Activated CD8-positive, alpha-beta T cell treated with anti-CD3 and anti-CD28 coated beads, Interleukin-2, amount 10 ng/mL, durations not matched to agents 7 days and 5 days (primary cell): ENCODE measurements at regions not wholly inside any gene's neighbourhood (a gene's known extent, or its start where the extent isn't known, plus 50 kb on each side); places are given as distances from the start of the nearest gene placed in this dataset.

Experiments used
- ATAC-seq: fragments of 150-1000 bp; cut with Tn5 transposase; one replicate; pipeline ENCODE4 v1.10.0; 2021; ENCODE audit warnings: moderate library complexity
- CTCF ChIA-PET: fragments of 350-600 bp; sonication (Branson Sonifier 250); formaldehyde crosslinking; loops from one replicate; lab custom pipeline; 2021; ENCODE audit warnings: antibody characterized with exemption; lab: Charles Lee
- POLR2A ChIA-PET: fragments of 350-600 bp; sonication (Branson Sonifier 250); formaldehyde crosslinking; loops from one replicate; lab custom pipeline; 2021; ENCODE audit warnings: antibody characterized with exemption; lab: Charles Lee
- DNase-seq: peaks from one replicate; pipeline ENCODE4 v3.0.0-alpha.2; 2020
- H3K27ac Mint-ChIP-seq: one replicate; pipeline ENCODE4 v1.8.0; 2021; ENCODE audit warnings: mild to moderate bottlenecking, mixed read lengths
- H3K27me3 Mint-ChIP-seq: one replicate; pipeline ENCODE4 v1.8.0; 2021; ENCODE audit warnings: low read depth, mixed read lengths
- H3K36me3 Mint-ChIP-seq: one replicate; pipeline ENCODE4 v1.8.0; 2021; ENCODE audit warnings: low read depth, mixed read lengths
- H3K4me1 Mint-ChIP-seq: one replicate; pipeline ENCODE4 v1.8.0; 2021; ENCODE audit warnings: low read depth, mixed read lengths
- H3K4me3 Mint-ChIP-seq: one replicate; pipeline ENCODE4 v1.8.0; 2021; ENCODE audit warnings: mild to moderate bottlenecking, mixed read lengths
- H3K9me3 Mint-ChIP-seq: one replicate; pipeline ENCODE4 v1.8.0; 2022; ENCODE audit warnings: mixed read lengths; ENCODE audit not compliant: insufficient read depth

- no peaks in the 10 kb centered on the region for H3K36me3 Mint-ChIP-seq
- no peak overlapping the region for H3K4me3 Mint-ChIP-seq
- ChIA-PET CTCF (no interaction called here), POLR2A (no interaction called here)
- H3K9me3 Mint-ChIP-seq: no peaks in the 10 kb centered on the region
- ATAC-seq (no peak), DNase-seq (no peak)
- H3K4me1 Mint-ChIP-seq: no peaks in the 10 kb centered on the region
- H3K27ac Mint-ChIP-seq: no peak overlapping the region
- peaks cover 8% of the 10 kb centered on the region for H3K27me3 Mint-ChIP-seq
Observed at GRCh38 chr12:25717552-25717951, 164.5 kb upstream of the LMNTD1 start.

GRCh38 chr12:25718081-25718731 lies 165.1 kb upstream of the LMNTD1 start:
- Mint-ChIP-seq H3K4me1 (no peaks in the 10 kb centered on the region), H3K9me3 (no peaks in the 10 kb centered on the region), H3K36me3 (no peaks in the 10 kb centered on the region), H3K27ac (no peak overlapping the region), H3K27me3 (peaks cover 8% of the 10 kb centered on the region), H3K4me3 (no peak overlapping the region)
- ATAC-seq (no peak), DNase-seq (no peak)
- CTCF ChIA-PET: no interaction called here
- POLR2A ChIA-PET: no interaction called here

- no peak overlapping the region for H3K27ac Mint-ChIP-seq
- H3K27me3 Mint-ChIP-seq: peaks cover 8% of the 10 kb centered on the region
- no peak overlapping the region for H3K4me3 Mint-ChIP-seq
- POLR2A ChIA-PET: no interaction called here
- ATAC-seq (no peak), DNase-seq (no peak)
- no peaks in the 10 kb centered on the region for H3K4me1 Mint-ChIP-seq
- no peaks in the 10 kb centered on the region for H3K9me3 Mint-ChIP-seq
- H3K36me3 Mint-ChIP-seq: no peaks in the 10 kb centered on the region
- CTCF ChIA-PET: no interaction called here
Observed at GRCh38 chr12:25719505-25719904, 166.4 kb upstream of the LMNTD1 start.

GRCh38 chr12:25723336-25723735 lies 170.3 kb upstream of the LMNTD1 start:
- ChIA-PET POLR2A (no interaction called here), CTCF (no interaction called here)
- Mint-ChIP-seq H3K27ac (no peak overlapping the region), H3K9me3 (no peaks in the 10 kb centered on the region), H3K4me1 (no peaks in the 10 kb centered on the region), H3K4me3 (no peak overlapping the region), H3K36me3 (no peaks in the 10 kb centered on the region), H3K27me3 (no peaks in the 10 kb centered on the region)
- ATAC-seq (no peak), DNase-seq (no peak)

GRCh38 chr12:25723921-25724491 lies 170.9 kb upstream of the LMNTD1 start:
- H3K36me3 Mint-ChIP-seq: no peaks in the 10 kb centered on the region
- H3K9me3 Mint-ChIP-seq: no peaks in the 10 kb centered on the region
- H3K27me3 Mint-ChIP-seq: no peaks in the 10 kb centered on the region
- POLR2A ChIA-PET: no interaction called here
- H3K27ac Mint-ChIP-seq: no peak overlapping the region
- ATAC-seq: no peak
- no peak for DNase-seq
- no peaks in the 10 kb centered on the region for H3K4me1 Mint-ChIP-seq
- no peak overlapping the region for H3K4me3 Mint-ChIP-seq
- CTCF ChIA-PET: no interaction called here

GRCh38 chr12:25725470-25725869 lies 172.4 kb upstream of the LMNTD1 start:
- Mint-ChIP-seq H3K27me3 (no peaks in the 10 kb centered on the region), H3K4me1 (no peaks in the 10 kb centered on the region), H3K27ac (no peak overlapping the region), H3K36me3 (no peaks in the 10 kb centered on the region), H3K9me3 (no peaks in the 10 kb centered on the region), H3K4me3 (no peak overlapping the region)
- ChIA-PET POLR2A (no interaction called here), CTCF (no interaction called here)
- DNase-seq (no peak), ATAC-seq (no peak)

GRCh38 chr12:25725931-25726330 lies 172.8 kb upstream of the LMNTD1 start:
- DNase-seq: no peak
- no peaks in the 10 kb centered on the region for H3K9me3 Mint-ChIP-seq
- H3K4me3 Mint-ChIP-seq: no peak overlapping the region
- no peaks in the 10 kb centered on the region for H3K36me3 Mint-ChIP-seq
- H3K27ac Mint-ChIP-seq: no peak overlapping the region
- CTCF ChIA-PET: no interaction called here
- no peaks in the 10 kb centered on the region for H3K4me1 Mint-ChIP-seq
- no peak for ATAC-seq
- no peaks in the 10 kb centered on the region for H3K27me3 Mint-ChIP-seq
- POLR2A ChIA-PET: no interaction called here

- ATAC-seq (no peak), DNase-seq (no peak)
- Mint-ChIP-seq H3K4me3 (no peak overlapping the region), H3K27me3 (peaks cover 2% of the 10 kb centered on the region), H3K27ac (no peak overlapping the region), H3K4me1 (no peaks in the 10 kb centered on the region), H3K36me3 (no peaks in the 10 kb centered on the region), H3K9me3 (no peaks in the 10 kb centered on the region)
- CTCF ChIA-PET: no interaction called here
- POLR2A ChIA-PET: no interaction called here
Observed at GRCh38 chr12:25728056-25728595, 175.0 kb upstream of the LMNTD1 start.

GRCh38 chr12:25730489-25731349 lies 177.6 kb upstream of the LMNTD1 start:
- no peaks in the 10 kb centered on the region for H3K36me3 Mint-ChIP-seq
- H3K4me3 Mint-ChIP-seq: no peak overlapping the region
- H3K27ac Mint-ChIP-seq: no peak overlapping the region
- ATAC-seq: no peak
- POLR2A ChIA-PET: no interaction called here
- no peak for DNase-seq
- H3K27me3 Mint-ChIP-seq: peaks cover 4% of the 10 kb centered on the region
- no peaks in the 10 kb centered on the region for H3K9me3 Mint-ChIP-seq
- no peaks in the 10 kb centered on the region for H3K4me1 Mint-ChIP-seq
- CTCF ChIA-PET: no interaction called here

GRCh38 chr12:25733541-25733940 lies 180.5 kb upstream of the LMNTD1 start:
- Mint-ChIP-seq H3K27ac (no peak overlapping the region), H3K27me3 (peaks cover 4% of the 10 kb centered on the region), H3K4me1 (no peaks in the 10 kb centered on the region), H3K36me3 (no peaks in the 10 kb centered on the region), H3K4me3 (no peak overlapping the region), H3K9me3 (no peaks in the 10 kb centered on the region)
- DNase-seq (no peak), ATAC-seq (no peak)
- ChIA-PET CTCF (no interaction called here), POLR2A (no interaction called here)

GRCh38 chr12:25734529-25735180 lies 181.6 kb upstream of the LMNTD1 start:
- H3K27me3 Mint-ChIP-seq: peaks cover 4% of the 10 kb centered on the region
- no peaks in the 10 kb centered on the region for H3K9me3 Mint-ChIP-seq
- H3K27ac Mint-ChIP-seq: no peak overlapping the region
- ChIA-PET CTCF (no interaction called here), POLR2A (no interaction called here)
- no peaks in the 10 kb centered on the region for H3K4me1 Mint-ChIP-seq
- H3K4me3 Mint-ChIP-seq: no peak overlapping the region
- DNase-seq: no peak
- no peaks in the 10 kb centered on the region for H3K36me3 Mint-ChIP-seq
- no peak for ATAC-seq

GRCh38 chr12:25740617-25741016 lies 187.5 kb upstream of the LMNTD1 start:
- CTCF ChIA-PET: no interaction called here
- no peaks in the 10 kb centered on the region for H3K9me3 Mint-ChIP-seq
- no peaks in the 10 kb centered on the region for H3K27me3 Mint-ChIP-seq
- DNase-seq (no peak), ATAC-seq (no peak)
- no peaks in the 10 kb centered on the region for H3K4me1 Mint-ChIP-seq
- no peaks in the 10 kb centered on the region for H3K36me3 Mint-ChIP-seq
- no peak overlapping the region for H3K4me3 Mint-ChIP-seq
- no peak overlapping the region for H3K27ac Mint-ChIP-seq
- POLR2A ChIA-PET: interaction anchor here (0.6 kb wide), 1 partner anchor 59 kb away, joined by 3 read pairs; no protein-coding TSS in a partner anchor
